GM12892 (cell line): ENCODE measurements at regions not wholly inside any gene's neighbourhood (a gene's known extent, or its start where the extent isn't known, plus 50 kb on each side); places are given as distances from the start of the nearest gene placed in this dataset.

Experiments
- POLR2A ChIP-seq: IDR thresholded peaks from 2 replicates; pipeline ENCODE4 v1.6.1; 2011; ENCODE audit warnings: low read depth, low read length, control low read depth
- TAF1 ChIP-seq: IDR thresholded peaks from 2 replicates; pipeline ENCODE4 v1.6.1; 2011; ENCODE audit warnings: low read depth, mild to moderate bottlenecking, control low read depth, low read length, borderline replicate concordance

GRCh38 chr11:90747057-90747456 lies 524.2 kb upstream of the CHORDC1 start:
- TF ChIP-seq TAF1 = no peak
- TF ChIP-seq POLR2A = no peak
